Mesenteric fat pad (tissue), 1 donor: ENCODE measurements at regions not wholly inside any gene's neighbourhood (a gene's known extent, or its start where the extent isn't known, plus 50 kb on each side); places are given as distances from the start of the nearest gene placed in this dataset.
"Not testable (repeated sequence)": the region's sequence is repeated elsewhere in the genome, so short reads cannot be mapped to it uniquely, and the experiment has no call there.

Experiments used
- DNase-seq: peaks from one replicate; pipeline ENCODE4 v3.0.0-alpha.2; 2020; ENCODE audit warnings: low spot score
- donor health status: DM: yes; HTN: yes; CAD: no.

DNA sequence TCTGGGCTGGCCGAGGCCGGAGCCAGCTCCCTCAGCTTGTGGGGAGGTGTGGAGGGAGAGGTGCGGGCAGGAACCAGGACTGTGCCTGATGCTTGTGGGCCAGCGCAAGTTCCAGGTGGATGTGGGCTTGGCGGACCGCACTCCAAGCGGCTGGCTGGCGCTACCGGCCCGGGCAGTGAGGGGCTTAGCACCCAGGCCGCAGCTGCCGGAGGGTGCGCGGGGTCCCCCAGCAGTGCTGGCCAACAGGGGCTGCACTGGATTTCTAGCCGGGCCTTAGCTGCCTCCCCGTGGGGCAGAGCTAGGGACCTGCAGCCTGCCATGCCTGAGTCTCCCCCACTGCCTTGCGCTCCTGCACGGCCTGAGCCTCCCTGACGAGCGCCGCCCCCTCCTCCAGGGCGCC is 242.8 kb downstream of the CCSER2 start:
- DNase-seq = peak; percentile 65

DNA sequence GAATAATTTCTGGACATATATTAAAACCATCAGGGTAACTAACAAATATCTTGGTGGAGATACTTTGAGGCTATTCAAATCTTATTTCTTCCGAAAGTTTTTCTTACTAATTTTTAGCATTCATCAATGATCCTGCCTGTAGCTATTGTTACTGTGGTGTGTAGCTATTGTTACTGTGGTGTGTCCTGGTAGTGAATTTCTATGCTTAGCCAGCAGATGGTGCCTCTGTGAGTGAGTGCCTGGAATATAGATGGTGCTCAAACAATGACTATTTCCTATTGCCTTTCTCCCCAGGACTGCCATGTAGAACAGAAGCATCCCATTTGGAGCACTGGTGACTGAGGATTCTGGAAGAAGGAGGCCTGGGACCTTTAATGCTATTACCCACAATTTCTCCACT is 245.7 kb downstream of the CCSER2 start:
- no peak for DNase-seq

DNA sequence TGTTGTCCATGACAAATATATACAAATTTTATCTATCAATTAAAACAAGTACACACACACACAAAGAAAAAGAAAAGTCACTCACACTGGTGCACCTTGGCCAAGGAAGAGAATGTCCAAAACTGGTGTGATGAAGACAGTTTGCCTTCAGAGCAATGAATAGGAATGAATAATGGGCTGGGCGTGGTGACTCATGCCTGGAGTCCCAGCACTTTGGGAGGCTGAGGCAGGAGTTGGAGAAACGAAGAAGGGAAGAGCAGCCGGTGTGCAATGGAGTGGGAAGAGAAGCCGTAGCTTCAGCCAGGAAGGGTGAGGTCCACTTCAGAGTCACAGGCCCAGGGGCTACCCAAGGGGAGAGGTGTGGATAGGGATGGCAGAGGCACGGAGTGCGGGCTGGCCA is 253.6 kb downstream of the CCSER2 start:
- DNase-seq = no peak

DNA sequence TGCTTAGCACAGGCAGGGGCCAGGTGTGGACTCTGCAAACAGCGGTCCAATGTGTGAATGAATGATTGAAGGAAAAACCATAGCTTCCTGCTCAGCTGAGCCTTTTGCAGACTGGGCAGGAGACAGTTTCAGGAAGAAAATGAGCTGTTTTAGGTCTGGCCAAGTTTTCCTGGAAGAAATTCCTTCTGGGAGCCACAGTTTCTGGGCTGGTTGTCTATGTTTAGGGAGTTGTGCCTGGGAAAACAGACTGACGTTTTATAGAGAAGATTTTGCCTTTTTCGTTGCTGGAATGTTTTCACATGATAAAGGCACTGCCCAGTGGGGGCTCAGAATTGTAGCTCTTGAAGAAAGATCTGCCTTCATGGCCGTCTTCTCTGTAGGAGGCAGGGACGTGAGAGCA is 255.1 kb downstream of the CCSER2 start:
- no peak for DNase-seq

DNA sequence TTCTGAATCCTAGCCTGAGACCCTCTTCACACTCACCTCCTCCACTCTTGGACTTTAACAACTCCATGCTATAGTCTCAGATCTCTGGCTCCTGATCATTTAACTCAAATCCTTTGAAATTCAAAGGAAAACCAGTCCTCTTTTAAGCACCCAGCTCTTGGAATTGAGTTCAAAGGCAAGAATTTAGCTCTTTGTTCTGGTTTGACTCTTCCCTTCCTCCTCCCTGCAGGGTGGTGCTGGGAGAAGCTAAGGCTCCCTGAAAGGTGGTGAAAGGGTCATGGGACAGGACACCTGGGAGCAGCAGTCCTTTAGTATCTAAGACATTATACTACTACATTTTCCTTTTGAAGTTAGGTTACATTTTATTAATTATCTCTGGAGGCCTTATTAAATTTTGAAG is 259.4 kb downstream of the CCSER2 start:
- no peak for DNase-seq

DNA sequence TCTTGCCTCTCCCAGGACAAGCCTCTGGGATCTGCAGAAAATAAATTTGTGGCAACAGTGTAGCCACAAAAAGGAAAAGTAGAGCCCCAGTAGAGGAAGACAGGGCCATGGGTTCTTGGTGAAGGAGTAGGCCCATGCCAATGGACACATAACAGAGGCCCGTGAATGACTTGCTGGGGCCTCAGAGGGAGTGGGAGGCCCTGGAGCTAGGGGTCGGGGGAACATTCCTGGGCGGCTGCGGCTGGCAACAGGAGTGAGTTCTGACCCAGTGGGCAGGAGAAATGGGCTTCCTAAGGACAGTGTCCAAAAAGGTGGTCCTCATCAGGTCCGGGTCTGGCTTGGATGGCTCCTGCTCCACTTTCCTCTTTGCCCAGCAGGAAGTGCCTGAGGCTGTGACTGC is 260.0 kb downstream of the CCSER2 start:
- no peak for DNase-seq

DNA sequence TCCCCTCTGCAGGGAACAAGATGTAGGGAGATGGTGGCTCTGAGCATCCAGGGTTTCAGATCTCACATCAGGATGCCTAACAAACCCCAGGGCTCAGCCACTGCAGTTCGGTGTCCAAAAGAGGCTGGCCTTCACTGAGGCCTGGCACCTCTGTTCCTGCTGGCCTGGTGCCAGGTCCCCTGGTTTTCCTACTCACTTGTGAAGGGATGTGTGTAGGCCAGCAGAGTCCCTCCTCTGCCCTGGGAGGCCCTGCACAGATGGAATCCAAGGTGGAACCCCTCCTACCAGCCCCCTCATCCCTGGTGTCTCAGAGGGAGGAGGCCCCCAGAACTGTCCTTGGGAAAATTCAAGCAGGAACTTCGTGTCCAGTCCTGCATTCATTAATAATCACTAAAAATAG is 260.6 kb downstream of the CCSER2 start:
- DNase-seq = no peak

DNA sequence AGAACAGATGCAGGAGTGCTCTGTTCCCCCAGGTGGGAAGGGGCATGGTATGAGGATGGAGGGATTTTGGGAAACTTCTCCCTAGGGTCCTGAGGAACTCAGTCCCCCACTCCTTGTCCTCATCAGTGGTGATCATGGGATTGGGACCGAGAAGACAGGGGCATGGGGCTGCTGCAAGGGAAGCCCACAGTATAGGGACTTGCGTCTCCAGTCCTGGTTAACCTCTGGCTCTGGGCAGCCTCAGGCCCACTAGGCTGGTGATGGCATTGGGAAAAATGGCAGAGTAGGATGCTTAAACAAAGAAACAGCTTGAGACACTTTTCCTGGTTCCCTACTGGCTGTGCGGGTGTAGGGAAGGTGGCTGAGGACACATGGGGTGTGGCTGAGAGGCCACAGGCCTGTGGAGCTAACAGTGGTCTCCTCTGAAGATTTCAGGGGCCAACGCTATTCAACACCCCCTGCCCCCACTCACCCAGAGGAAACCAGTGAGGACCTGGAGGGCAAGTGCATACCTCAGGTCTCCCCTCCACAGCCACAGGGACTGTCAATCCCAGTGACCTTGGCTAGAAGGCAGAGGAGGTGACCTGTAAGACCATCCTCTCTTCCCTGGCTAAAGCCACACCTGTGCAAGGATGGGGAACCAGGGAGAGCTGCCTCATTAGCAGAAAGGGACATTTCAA is 261.3 kb downstream of the CCSER2 start:
- DNase-seq = no peak

DNA sequence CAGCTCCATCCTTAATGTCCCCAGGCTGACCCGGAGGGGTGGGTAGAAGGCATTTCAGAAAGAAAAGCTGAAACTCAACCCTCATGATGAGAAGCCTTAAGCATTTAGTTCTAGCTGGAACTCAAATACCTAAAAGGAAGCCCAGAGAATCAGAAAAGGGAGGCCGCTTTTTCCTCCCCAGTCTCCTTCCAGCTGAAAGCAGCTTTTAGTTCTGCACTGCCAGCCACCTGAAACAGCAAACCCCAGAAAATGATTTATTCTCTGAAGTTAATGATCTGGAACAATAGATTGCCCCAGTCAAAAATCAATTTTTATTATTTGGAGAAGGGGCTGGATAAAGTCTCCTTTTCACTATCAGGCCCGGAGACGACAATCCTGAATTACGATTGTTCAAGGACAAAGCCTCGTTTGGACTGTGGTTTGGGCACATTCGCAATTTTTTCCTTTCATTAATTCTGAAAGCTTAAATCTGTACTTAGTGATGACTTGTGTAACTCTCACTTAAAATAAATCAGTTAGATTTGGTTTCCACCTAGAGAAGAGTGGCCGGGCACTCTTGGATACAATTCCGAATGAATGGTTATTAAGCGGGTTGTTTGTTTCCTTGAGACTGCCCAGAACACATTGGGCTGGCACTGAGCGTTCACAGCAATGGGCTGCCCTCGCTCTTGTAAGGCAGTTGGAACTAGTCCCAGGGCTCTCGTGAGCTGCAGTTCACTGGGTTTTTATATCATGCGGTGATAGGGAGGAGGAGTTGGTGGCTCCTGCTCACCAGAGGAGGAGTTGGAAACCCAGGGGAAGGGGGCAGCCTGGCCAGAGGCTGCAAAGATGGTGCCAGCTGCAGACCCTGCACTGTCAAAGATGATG is 262.2 kb downstream of the CCSER2 start:
- DNase-seq = no peak

DNA sequence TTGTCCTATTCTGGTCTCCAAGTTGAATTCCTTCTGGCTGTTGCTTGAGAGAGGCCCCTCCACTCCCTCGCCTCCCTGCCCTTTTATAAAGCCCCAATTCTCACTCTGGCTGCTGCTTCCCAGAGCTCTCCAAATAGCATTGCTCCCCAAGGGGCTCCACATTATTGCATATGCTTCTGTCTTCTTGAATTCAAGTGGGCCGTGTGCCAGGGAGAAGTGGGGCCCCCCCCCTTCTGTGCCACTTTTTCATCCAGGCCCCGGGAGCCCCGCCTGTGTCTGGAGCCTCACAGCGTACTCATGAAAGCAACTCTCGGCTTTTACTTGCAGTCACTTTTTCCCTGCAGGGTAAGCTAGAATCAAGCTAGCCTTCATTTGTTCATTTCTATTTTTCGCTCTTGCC is 265.1 kb downstream of the CCSER2 start:
- no peak for DNase-seq

DNA sequence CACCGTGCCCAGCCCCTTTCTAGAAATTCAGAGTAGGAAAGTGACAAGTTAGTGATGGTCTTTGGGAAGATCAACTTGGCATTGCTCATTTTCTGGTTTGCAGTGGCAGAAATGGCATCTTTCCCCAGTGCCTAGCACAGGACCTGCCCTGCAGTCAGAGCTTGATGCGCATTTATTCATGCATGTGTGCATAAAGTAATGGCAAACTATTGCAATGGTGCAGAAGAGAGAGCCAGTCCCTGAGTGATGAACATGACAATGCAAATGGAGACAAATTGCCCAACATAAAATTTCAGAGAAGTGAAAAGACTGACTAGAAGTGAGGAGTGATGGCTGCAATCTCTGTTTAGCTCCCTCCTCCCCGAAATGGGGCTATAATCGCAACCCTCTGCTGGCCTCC is 268.2 kb downstream of the CCSER2 start:
- no peak for DNase-seq

DNA sequence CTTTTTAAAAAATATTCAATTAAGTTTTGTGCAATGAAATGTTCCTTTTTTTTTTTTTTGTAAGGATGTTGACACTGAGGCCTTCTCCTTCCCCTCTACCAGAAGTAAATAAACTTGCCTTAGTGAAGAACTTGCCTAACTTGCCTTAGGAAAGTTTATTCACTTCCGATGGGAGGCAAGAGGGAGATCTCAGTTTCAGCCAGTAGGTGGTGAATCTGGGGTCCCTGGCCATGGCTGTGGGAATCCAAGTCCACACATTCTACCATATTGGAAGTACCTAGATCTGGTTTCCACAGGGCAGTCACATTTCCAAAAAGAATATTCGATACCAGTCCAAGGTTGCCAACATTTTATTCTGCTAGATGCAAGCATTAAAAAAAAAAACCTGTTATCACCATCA is 270.9 kb downstream of the CCSER2 start:
- DNase-seq = no peak

DNA sequence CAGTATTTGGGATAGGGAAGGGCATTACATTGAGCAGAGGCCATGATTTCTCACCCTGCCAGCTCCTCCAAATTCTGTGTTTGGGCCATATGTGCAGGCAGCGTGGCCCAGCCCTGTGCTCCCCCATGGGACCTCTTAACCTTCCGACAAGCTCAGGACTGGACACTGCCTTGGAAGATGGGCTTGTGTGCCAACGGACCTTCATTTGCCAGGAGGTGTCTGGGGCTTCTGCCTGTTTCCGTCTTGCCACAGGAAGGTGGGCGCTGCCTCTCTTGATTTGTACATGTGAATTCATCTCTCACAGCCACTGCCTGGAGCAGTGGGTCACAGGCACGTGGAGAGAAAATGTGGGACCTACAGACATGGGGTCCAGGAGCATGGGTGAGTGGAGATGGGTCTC is 272.6 kb downstream of the CCSER2 start:
- DNase-seq = no peak

DNA sequence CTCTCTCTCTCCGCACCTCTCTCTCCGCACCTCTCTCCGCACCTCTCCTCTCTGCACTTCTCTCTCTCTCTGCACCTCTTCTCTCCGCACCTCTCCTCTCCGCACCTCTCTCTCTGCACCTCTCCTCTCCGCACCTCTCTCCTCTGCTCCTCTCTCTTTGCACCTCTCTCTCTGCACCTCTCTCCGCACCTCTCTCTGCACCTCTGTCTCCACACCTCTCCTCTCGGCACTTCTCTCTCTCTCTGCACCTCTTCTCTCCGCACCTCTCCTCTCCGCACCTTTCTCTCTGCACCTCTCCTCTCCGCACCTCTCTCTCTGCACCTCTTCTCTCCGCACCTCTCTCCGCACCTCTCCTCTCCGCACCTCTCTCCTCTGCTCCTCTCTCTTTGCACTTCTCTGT is 274.2 kb downstream of the CCSER2 start:
- not testable (repeated sequence) for DNase-seq

DNA sequence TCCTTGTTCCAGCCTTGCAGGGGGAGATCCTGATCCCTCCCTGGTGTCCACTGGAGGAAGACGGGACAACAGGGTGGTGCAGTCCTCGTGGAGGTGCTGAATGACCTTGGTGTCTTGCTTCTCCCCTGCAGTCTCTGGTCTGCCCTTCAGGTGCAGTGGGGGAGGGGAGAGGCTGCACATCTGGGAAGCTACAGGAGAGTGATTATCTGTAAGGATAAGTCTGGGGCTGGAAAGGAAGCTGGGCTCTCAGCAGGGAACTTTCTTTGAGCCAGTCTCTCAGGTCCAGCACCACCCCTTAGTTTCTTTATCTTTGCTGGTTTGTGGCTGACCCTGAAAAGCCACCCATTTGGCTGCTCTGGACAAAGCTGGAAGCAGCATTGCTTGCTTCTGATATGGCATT is 275.6 kb downstream of the CCSER2 start:
- no peak for DNase-seq

DNA sequence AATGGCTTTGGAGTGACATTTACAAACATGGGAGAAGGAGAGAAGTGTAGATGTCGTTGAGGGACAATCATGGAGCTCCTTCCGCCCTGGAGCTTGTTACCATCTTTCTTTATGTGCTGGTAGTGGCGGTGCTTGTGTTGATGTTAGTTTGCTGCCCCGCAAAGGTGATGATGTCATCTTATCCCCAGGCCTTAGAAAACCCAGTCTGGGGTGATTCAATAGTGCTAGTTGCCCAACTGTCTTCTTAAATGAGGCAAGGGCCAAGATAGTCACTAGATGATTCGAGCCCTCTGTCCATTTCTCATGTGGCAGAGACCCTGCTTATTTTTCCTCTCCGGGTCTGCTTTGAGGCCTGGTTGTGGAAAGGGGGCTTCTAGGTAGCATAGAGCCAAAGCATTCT is 277.4 kb downstream of the CCSER2 start:
- DNase-seq = no peak

DNA sequence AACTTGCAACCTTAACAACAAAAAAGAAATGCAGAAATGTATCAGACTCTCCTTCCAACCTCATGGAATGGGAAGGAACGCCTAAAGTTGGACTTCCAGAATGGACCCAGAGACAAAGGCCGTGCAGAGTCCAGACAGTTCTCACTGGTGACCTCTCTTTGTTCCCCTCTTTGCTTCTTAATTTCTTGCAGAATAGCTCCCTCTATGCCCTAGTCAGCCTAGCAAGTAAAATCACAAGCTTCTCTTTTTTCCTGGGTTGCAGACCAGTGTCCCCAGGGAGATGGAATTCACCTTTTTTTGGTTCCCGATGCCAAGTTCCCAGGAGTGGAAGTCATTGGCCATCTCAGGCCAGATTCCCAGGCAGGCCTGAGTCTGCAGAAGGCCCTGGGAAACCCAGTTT is 278.0 kb downstream of the CCSER2 start:
- no peak for DNase-seq

DNA sequence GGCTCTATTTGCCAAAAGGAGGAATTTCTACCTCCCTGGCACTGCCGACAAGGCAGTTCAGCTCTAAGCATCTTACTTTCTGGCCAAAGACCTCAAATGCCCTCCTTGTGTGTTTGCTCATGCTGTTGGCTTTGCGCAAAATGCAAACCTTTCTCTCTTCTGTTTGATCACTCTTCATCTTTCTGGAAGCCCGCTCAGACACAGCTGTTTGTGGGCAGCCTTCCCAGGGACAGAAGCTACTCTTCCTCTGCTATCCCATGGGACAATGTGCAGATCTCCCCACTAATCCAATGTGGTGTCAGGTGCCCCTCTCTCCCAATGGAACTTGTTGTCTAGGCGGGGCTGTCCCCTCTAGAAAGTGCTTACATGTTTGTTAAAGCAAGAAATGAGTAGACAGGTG is 278.7 kb downstream of the CCSER2 start:
- no peak for DNase-seq

DNA sequence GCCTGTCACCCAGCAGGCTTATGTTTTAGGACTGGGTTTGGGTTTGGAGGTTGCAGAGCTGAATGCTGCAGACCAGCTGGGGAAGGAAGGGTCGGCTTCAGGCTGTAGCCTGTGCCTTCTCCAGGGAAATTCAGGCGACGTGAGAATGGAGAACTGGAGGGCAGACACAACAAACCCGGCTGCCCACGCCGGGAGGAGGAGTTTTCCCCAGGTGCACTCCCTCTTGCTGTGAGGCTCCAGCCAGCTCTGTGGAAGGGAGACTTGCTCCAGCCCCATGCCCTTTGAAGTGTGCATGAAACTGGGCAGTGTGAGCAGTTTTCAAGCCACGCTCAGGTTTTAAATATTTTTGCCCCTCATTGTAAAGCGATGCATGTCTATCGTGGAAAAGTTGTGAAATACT is 279.1 kb downstream of the CCSER2 start:
- DNase-seq = no peak

DNA sequence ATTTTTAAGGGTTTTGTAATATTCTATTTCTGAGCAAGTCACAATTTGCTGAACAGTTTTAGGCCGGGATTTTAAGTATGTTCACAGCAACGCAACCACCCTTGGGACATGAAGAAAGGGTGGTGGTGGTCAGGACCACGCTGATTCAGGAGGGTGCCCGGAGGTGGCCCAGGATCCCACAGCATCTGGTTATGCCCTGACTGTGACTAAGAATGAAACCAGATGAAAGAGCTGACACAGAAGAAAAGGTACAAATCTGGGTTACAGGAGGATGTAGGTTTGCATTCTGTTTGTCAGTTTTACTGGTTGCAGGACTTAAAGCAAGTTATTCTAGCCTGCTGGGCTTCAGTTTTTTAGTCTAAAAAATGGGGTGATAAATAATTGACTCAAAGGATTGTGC is 279.7 kb downstream of the CCSER2 start:
- DNase-seq = no peak

DNA sequence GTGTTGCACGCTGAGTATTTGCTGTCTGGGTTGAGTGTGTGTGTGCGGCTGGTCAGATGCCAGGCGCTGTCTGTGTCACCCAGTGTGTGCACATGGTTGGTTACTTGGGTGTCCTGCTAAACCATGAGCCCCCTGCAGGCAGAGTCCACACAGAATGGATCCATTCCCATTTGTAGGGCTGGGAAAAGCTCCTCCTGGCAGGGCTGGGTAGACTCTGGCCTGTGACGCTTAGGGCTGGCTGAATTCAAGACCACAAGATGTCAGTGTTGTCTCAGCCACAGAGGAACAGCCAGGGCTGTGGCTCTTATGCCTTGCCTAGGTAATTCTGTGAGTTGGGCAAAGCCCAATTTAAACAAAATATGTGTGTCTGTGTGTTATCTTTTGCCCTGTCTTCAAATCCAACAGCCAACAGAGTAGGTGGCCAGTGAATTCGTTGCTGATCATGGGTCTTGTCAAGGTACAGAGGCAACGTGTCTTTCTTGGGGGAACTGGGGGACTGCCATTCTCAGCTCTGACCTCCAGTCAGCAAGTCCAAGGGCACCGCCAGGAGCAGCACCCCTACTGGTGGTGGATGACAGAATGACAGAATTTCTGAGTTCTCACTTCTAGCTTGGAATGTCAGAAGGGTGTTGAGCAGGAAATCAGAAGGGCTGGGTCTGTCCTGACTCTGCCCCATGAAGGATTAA is 285.1 kb downstream of the CCSER2 start:
- no peak for DNase-seq

DNA sequence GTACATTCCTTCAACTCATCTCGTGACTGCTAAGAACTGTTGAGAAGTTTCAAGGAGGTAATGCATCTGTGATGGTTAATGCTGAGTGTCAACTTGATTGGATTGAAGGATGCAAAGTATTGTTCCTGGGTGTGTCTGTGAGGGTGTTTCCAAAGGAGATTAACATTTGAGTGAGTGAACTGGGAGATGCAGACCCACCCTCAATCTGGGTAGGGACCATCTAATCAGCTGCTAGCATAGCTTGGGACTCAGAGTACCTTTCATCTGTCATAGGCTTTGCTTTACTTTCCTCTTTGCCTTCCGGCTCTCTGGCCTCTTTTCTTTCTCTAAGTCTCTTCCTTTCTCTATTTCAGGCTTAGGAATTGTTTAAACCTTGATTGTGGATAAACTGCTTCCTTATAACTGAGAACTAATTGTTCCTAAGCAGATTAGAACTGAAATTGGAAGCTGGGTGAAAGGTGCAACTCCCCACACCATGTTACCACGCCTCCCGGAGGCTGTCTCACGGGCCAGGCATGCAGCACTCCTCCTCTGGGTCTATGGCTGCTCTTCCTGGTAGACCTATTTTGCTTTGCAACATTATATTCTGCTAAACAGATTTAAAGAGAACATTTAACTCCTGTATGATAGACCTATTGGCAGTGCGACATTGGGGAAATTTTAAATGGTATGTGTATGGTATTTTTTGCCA is 298.2 kb downstream of the CCSER2 start:
- DNase-seq = no peak
